ENCODE measurements at regions not wholly inside any gene's neighbourhood (a gene's known extent, or its start where the extent isn't known, plus 50 kb on each side); places are given as distances from the start of the nearest gene placed in this dataset.

GRCh38 chr17:73990290-73990689 lies 213.2 kb upstream of the RPL38 start:
- TF ChIP-seq POLR2AphosphoS5 (IDR thresholded peaks at IDR 0.05; ENCODE audit: low read depth, low read length) (no peak), POLR2A (IDR thresholded peaks at IDR 0.05; ENCODE audit: low read depth, low read length) (no peak), TAF1 (IDR thresholded peaks at IDR 0.05; ENCODE audit: low read depth, low read length) (no peak), PAX5 (IDR thresholded peaks at IDR 0.05; ENCODE audit: insufficient read depth, low read length, severe bottlenecking) (no peak), POU2F2 (IDR thresholded peaks at IDR 0.05; ENCODE audit: low read depth, low read length) (no peak)

Measured in GM12891 (cell line).